ENCODE measurements at regions not wholly inside any gene's neighbourhood (a gene's known extent, or its start where the extent isn't known, plus 50 kb on each side); places are given as distances from the start of the nearest gene placed in this dataset.
A peak's percentile ranks its signal among the peaks of the same experiment; 100 is the strongest.

DNA sequence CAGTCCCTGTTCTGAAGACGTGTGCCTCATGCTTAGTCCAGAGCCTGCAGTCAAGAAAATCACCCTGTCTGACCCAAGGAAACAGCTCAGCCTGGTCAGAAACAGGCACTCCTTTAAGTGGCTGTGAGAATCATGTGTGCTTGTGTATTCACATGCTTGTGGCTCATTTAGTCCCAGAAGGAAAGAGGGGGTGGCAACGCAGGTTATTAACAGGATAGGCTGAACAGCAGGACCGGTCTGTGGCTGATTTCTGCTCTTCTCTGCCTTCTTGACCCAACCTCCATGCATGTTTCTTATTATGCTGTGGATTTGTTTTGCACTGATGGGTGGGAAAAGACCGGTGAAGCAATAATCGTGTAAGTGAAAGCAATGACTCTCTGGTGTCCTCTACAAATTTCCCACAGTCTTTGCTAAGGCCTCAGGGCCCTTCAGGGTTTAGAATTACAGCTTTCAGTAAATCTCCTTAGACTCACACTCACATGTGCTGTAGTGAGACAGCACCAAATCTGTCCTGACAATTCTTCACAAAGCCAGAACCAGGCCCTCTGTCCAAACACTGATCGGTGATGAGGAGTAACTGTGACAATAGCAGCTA, 288.1 kb downstream of the ETS1 start:
- no peak for DNase-seq

DNA sequence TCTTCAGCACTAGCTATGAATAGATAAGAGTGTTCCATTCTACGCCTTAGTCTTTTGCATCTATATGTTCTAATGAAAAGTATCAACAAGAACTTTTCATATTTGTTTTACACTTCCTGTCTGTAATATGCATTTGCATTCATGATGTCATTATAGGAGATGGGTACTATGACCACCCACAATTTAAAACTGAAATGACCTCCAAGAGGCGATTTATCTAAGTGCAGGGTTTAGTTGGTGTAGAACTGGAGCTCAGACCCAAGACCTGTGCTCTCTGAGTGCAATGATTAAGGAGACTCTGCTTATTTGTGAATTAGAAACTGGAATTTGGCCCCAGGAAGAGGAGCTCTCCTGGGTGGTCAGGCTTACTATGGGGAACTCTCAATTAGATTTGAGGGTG, 289.1 kb downstream of the ETS1 start:
- DNase-seq = no peak

DNA sequence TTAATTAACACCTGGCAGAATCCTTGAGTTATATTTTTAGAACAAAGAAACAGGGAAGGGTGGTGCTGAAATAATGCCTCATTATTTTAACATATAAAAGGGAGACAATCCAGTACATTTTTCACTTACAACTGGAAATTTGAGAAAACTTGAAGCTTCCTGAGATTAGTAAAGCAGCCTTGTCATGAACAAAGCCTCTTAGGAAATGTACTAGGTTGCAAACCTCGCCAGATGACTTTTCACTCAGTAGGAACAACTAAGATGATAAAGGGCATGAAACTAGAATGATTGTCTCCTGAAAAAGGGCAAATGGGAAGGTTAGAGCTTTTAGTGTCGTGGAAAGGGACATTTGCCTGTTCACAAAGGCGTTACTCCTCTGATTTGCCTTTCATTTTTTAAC, 289.6 kb downstream of the ETS1 start:
- DNase-seq = no peak

DNA sequence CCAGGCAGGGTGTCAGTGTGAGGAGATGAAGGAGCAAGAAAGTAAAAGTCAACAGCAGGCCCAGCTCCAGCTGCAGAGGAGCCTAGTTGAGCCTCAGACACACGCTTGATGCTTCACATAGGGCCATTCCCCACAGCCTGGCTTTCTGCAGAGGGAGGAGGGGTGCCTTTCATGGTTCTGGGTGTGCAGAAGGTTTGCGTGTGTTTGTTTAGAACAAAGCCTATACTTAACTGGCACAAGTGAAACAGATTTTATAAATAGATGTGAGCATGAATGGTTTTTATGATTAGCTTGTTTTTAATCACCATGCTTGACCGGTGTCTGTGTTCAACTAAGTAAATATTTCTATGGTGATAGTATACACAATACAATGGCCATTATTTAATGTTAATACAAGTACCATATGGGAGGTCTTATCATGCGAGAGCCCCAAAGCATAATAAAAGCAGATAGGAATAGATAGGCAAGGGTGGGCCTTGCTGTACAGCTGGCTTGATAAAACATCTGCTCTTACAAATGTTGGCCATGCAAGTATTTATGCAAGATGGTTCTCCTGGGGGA, 290.2 kb downstream of the ETS1 start:
- peak in 1 of 2 donors; percentile 27 for DNase-seq

DNA sequence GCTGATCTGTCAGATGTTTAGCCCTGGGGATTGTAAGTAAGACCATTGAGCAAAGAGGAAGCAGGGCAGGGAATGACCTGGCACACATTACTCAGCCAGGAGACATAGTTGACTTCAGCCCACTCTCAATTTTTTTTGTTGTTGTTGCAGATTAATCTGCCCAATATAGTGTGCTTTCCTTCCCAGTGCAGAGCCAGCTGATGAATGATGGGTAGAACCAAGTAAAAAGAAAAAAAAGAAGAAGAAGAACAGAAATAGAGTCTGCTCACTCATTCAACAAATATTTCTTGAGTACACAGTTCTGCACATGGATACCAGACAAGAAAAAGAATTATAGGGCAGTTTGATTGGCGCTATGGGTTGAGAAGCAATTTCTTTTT, 292.7 kb downstream of the ETS1 start:
- no peak for DNase-seq

DNA sequence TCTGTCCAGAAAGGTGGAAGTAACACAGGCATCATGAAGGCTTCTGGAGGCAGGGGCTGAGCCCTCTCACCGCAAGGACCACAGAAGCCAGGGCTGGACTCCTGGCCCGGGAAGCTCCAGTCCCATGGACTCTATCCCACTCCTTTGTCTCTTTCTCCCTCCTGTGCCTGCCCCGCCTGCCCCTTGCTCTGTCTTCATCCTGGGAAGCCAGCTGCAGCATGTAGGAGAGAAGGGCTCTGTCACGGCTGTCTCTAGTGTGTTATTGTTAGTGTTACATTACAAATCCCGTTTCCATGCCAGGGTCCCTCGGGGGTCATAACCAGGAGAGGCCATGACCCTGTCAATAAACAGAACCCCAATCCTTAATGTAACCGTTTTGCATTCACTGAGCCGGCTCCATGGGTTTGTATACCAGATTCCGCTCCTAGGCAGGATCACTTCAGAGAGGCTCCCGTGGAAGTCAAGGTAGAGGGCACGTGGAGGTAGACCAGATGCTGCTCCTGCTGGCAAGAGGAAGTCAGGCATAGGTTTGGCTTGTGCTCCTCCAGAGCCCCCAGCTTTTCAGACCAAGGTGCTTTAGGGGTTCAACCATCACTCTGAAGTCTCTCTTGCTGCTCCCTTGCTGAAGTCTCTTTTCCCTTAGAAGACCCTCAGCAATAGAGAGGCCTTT, 293.2 kb downstream of the ETS1 start:
- no peak for DNase-seq

DNA sequence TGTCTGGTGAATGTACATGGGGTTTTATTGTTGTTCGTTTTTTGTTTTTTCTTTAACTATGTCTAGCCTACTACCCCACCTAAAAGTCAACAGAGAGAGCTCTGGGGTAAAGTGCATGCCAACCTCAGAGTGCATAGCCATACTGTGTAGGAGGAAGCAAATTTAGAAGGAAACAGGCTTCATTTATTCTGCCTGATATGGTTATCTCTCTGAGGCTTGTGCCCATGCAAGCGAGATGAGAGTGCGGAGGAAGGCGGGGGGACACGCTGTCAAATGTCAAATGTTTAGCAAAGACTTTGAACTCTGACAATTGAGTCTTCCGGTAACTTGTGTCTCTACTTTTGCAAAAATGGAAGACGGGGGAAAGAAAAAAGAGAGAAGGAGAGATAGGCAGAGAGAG, 295.5 kb downstream of the ETS1 start:
- DNase-seq = no peak

DNA sequence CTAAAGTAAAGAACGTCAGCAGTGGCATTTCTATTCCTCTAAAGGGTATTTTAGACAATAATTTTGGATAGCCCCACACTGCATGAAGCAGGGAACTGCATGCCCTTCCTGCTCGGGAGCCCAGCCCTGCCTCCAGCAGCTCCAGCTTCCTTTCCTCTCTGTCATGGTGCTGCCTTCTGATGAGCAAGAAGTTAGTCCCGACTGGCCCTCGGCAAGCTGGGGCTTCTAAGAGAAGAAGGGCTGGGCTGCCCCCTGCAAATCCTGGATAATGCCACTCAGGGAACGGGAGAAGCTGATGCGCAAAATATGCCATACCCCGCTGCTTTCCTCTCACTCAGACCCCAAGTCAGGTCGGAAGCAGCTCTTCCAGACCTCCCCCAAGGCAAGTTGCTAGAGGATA, 296.4 kb downstream of the ETS1 start:
- DNase-seq = no peak

DNA sequence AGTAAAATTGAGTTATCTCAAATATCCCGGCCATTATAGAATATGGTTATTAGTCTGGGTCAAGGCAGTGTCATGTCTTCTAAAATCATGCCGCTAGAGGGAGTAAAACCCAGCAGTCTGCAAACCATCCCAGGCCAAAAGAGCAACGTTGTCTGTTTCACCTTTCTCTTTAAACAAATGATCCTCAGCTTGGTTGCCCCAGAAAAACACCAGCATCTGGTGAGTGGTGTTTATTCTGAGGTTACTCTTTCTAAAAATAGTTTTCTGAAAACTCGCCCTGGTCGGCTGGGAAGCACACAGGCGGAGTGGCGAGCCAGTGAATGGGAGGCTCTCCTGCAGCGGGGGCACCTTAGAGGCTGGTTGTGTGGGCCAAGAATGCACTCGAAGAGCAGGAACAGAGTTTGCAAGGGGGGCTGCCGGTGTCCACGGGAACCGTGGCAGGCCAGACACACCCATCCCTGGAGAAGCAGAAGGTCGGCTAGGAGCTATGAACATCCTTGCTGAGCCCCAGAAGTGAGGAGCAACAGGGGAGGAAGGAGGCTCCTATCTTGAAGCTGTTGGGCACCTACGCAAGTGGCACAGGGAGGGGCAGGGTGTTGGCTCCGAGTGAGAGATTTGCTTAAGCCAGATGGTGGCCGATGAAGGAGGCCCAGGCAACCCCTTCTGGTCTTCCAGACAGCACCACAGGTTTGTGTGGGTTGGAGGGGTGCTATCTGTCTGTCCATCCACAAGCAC, 297.1 kb downstream of the ETS1 start:
- DNase-seq = peak; percentile 47 to 69

DNA sequence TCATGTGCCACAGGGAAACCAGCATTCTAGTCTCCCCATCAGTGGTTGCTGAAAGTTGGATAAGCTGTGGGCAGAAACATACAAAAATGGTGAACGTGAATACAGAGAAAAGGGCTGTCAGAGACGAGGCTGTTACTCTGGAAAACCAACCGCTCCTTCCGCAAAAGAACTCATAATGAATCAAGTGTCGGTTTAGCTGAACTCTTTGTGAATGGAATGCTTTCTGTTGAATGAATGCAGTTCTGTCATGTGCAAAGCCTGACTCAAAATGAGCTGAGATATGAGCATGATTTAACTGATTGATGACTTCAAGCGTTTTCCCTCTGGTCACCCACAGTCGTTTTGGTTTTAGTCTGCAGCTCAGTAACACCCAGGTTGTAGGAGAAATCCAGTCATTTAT, 298.3 kb downstream of the ETS1 start:
- no peak for DNase-seq

DNA sequence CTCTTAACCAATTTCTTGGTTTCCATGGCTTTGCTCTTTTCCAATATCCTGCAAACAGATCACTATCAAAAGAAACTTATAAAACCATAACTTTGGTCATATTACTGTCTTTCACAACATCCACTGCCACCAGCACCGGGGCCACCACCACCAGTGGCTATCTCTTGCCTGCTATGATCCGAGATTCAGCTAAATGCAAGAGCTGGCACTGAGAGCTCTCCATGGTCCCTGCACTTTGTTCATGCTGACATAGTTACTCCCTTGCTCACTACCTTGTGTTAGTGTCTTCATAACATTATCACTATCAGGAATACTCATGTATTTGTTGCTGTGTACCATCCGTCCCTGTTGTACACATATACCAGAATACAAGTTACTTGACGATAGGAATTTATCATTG, 299.0 kb downstream of the ETS1 start:
- no peak for DNase-seq

DNA sequence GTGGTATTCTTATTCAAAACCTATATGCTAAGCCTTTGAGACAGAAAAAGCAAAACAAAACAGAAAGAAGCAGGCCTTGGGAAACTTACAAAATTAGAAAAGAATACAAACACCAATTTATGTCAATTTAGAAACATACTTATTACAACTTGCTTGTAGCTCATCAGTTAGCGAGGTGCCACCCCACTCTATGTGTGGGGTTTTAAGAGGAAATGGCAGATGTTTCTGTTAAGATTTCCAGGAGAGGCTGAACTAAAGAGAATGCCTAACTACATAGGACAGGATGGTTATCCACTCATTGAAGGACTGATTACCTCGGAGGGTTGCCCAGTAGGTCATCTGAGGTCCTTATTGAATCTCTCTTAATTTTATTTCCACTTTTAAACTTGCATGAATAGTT, 302.0 kb downstream of the ETS1 start:
- no peak for DNase-seq

DNA sequence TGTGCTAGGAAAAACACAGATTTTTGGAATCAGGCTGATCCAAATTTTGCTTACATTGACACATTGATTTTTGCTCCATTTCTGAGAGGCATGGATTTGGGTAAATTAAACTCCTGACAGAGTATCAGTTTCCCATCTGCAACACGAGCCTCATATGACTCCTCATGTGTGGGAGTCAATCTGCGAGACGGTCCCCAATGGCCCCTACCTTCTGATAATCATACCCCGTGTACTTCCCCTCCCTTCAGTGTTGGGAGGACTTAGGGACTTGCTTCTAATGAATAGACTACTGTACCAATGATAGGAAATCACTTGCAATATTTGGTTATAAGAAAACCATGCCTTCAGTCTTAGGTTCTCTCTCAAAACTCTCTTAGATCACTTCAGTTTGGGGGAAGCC, 302.7 kb downstream of the ETS1 start:
- DNase-seq = no peak

DNA sequence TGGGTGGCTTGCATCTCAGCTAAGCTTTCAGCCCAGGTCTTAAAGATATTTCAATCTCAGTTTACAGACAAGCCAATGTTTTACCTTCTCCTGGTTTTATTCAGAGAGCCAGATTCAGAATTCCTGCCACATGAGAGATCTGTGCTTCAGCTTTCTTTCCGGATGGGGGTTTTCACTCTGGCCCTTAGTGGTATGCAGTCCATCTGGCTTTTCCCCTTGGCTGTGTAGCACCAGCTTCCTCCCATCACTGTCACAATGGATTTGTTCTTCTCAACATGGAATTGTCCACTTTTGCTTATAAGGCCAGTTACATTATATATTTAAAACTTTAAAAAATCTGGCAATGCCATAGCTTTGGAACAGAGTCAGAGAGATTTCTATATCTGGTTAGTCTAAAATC, 303.9 kb downstream of the ETS1 start:
- DNase-seq = peak; percentile 52 to 53

DNA sequence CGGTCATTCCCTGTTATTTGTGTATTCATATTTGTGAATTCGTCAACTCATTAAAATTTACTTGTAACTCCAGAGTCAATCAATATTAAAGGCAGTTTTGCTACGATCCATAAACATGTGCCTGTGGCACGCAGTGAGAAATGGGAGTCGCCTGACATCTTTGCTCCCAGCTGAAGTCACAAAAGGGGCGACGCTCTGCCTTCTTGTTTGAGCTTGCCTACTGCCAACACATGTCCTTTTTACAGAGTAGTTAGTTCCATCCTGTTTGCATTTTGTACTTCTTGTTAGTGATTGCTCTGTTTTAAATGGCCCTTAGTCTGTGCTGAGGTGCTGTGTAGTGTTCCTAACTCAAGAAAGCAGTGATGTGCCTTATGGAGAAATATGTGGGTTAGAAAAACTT, 305.3 kb downstream of the ETS1 start:
- DNase-seq = no peak

DNA sequence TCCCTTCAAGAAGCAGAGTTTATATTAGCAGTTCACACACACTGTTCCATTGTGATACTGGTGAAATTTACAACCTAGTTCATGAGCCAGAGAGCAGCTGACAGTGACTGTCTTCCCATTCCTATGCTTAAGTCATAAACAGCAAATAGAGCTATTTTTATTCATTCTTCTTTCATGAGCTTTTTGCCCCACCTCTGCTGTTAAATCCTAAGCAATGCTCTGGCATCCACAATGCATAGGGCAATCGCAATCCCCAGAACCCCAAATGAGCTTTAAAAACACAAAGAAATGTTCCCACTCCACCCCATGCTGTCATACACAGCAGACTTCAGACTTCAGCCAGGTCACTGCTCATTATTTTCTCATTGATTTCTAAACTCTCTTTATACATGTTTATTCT, 307.5 kb downstream of the ETS1 start:
- DNase-seq = no peak

DNA sequence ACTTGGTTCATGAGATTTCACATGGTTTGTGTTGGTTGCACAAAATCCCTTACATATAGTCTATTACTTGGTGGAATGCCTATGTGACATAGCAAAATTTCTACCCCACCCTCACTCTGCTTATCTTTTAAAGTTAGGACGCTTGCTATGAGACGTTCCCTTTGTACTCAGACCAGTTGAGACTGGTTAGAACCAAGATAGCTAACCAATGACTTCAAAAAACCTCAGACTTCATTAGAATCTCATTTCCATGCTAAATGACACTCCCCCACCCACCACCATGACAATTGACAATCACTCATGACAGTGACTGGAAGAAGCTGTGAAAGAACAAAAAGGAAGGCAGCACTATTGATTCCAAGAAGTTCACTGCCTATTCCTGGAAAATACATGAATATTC, 313.6 kb downstream of the ETS1 start:
- DNase-seq = no peak

DNA sequence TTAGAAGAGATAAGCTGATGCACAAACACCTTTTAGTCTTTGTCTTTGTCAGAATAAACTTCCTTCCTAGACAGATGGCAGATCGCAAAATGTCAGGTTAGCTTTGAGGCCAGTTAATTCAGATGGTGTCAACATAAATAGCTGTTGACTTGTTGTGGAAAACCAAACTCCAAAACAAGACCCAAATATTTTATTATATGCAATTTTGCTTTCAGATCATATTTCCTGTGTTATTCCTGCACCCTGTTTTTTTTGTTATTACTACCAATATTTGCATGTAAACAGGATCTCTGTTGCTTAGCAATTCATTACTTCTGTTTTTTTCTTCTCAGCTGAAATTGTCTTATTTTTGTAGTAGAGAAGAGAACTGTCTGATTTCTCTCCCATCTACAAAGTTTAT, 316.0 kb downstream of the ETS1 start:
- peak in 1 of 2 donors; percentile 34 for DNase-seq

DNA sequence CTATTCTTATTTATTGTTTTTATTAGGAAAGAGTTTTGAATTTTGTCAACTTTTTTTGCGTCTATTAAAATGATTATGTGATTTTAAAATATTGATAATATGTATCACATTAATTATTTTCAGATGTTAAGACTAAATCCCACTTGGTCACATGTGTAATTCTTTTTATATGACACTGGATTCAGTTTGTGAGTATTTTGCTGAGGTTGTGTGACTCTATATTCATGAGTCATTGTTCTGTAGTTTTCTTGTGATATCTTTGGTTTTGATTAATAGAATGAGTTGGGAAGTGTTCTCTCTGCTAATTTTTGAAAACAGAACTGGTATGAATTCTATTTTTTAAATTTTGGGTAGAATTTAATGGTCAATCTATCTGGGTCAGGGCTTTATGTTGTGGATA, 317.9 kb downstream of the ETS1 start:
- no peak for DNase-seq

DNA sequence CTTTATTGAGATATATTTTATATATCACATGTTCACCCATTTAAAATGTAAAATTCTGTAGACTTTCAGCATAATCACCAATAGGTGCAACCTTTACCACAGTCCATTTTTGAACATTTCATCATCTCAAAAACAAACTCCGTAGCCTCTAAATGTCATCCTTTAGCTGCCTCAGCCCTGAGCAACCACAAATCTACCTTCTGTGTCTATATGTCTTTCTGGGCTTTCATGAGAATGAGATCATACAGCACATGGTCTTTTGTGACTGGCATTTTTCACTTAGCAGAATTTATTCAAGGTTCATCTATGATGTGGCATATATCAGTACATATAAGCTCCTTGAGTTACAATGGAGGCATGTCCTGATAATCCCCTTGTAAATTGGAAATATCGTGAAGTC, 320.5 kb downstream of the ETS1 start:
- DNase-seq = no peak

DNA sequence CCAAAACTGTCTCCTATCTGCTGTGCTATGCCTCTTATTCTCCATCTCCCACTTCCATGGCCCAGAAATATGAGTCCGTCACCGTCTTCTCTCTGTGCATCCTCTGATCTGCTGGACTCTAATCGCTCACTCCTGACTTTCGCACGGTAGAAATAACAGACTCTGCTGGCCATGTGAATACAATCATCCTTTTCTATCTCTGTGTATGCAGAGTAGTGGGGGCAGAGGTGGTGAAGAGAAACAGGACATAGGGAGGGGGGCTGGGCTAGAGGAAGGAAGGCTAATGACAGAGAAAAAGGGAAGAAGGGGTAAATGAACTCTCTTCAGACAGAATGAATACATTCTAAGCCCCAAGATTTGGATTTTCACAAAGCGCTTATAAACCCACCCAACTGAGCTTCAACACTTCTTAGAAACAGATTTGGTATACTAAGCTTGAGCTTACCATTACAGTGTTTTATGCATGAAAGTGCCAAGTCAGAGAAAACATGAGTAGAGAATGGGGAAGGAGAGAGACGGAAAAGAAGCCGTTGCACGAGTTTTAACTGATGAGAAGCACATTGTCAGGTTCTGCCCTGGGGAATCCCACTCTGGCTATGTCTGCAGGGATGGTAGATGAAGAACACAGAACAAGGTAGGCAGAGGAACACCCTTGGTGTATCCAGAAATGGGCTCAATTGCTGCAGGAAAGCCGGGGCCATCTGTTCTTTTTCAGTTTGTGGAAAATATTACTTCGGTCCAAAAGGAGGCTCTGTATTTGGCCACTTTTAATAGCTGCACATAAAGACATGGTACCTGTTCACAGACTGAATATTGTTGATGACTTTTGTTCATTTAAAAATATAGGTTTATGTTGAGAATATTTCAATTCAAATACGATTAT, 324.7 kb downstream of the ETS1 start:
- no peak for DNase-seq

DNA sequence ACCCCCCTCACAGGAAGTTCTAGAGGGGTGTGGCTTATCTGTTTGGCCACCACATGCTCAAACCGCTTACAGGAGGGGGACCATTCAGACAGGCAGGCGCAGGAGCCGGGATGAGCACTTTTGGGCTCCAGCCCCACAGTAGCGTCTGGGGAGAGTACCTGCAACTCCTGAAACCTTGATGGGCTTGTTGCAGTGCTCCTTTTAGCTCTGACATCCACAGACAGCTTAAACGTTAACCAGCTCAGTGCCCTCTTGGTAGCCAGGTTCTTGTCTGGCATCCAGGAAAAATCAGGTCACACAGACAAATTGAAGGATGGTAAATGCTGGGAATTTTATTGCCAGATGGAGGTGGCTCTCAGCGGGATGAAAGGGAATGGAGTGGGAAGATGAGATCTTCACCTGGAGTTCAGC, 326.3 kb downstream of the ETS1 start:
- no peak for DNase-seq
